ENCODE measurements at regions not wholly inside any gene's neighbourhood (a gene's known extent, or its start where the extent isn't known, plus 50 kb on each side); places are given as distances from the start of the nearest gene placed in this dataset.
"Not testable (repeated sequence)": the region's sequence is repeated elsewhere in the genome, so short reads cannot be mapped to it uniquely, and the experiment has no call there.

DNA sequence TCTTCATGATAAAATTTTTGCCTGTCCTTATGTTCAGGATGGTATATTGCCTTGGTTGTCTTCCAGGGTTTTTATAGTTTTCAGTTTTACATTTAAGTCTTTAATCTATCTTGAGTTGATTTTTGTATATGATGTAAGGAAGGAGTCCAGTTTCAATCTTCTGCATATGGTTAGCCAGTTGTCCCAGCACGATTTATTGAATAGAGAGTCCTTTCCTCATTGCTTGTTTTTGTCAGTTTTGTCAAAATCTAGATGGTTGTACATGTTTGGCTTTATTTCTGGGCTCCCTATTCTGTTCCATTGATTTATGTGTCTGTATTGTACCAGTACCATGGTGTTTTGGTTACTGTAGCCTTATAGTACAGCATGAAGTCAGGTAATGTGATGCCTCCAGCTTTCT is 91.6 kb upstream of the FAM98A start:
- DNase-seq (ENCODE audit: low spot score) = not testable (repeated sequence)

DNA sequence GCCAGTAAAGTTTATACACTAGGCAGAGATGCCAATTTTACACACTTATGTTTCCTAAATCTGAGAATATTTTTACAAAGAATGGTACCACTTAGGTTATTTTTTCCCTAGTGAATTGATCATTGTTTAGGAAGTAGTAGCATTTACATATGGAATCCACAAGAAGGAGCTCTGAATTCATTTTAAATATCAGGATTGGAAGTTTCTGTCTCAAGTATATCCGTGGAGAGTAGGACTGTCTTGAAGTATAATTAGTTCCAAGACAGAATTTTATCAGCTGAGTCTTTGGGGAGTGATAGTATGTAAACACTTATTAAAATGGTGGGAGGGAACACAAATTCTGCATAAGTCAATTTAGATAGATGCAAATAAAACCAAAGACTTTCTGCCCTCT is 82.3 kb upstream of the FAM98A start:
- DNase-seq (ENCODE audit: low spot score) = no peak

DNA sequence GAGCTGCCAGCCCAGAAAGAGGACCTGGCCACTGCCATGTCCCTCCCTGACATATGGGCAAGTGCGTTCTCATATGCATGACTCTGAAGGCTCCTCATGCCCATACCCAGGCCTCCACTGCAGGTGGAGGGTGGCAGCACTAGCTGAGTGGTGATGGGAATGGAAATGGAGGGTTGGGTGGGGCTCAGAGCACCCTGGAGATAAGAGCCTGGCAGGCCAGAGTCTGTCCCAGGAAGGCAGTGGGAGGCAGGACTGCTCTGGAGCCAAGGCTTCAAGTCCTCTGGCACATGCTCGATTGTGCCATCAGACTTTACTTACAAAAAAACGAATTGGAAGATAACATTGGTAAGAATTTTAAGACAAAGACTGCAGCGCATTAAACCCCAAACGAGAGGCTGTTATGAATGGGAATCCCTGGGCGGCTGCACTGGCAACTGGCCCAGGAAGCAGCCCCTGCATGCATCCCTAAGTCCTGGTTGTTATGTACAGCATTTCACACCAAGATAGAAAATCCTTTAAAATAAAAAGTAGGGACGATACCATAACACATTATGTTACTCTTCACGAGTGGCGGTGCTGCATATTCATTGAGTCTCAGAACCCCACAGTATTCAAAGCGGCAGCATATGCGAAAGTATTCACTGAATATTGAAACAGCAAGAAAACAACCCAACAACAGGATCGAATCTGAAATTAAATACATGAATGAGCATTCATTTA is 81.7 kb upstream of the FAM98A start:
- no peak for DNase-seq (ENCODE audit: low spot score)

DNA sequence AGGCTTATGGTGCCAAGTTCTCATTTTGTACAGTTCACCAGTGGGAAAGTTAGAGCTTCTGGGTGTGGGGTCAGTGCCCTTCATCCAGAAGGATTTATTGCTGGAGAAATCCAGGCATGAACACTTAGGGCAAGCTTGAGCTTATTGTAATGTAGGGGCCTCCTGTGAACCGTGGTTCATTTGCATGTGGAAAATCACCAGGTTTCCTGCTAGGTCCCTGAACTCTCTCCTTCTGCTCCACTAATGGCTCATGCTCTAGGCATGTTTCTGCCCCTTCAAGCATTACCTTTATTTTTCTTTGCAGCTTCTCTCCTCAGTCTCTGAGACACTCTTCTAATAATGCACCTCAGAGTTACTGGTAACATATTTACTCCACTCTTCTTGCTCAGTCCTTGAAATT is 79.3 kb upstream of the FAM98A start:
- no peak for DNase-seq (ENCODE audit: low spot score)

DNA sequence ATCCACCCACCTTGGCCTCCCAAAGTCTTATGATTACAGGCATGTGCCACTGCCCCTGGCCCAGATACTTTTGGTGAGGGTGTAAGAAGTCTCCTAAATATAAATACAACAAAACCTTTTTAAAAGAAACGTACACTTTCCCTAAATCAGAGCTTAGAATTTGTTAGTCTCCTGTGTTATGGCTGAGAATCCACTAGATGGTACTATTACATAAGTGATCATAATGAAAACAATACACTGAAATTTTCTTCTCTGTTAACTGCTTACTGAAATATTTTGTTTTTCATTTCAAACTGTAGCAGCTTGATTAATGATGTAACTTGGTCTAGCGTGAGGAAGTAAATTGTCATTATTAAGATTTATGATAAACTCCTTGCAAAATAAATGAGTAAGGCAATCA is 74.8 kb upstream of the FAM98A start:
- no peak for DNase-seq (ENCODE audit: low spot score)

DNA sequence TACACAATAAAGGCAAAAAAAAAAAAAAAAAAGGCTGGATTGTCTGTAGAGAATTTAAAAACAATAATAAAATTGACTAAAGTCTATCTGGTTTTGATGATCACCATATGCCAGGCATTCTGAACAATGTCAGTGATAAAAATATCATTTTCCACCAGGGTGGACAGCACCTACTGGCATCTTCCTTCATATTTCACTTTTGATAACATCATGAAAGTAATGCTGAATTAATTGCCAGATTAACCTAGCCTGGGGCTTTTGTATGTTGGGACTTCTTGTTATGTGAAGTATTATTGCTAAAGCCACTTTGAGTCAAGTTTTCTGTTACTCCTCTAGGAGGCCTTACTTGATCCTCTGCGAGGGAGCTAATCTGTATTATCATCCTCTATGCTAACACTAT is 73.8 kb upstream of the FAM98A start:
- DNase-seq (ENCODE audit: low spot score) = no peak

DNA sequence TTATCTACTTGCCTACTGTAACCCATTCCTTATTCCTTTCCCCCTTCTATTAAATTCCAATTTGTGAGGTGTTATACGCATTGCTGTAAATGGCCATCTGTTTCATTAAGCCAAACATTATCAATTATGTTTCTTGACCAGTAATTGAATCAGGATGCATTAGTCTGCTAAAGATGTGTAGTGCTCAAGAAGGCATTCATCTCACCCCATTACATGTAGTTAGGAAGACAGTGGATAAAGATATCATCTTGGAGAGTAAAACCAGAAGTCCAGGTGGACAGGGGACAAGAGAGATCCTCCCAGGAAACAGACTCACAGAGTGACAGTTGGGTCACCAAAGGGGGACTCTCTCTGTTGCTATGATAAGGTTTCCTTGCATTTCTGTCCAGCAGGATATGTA is 73.3 kb upstream of the FAM98A start:
- DNase-seq (ENCODE audit: low spot score) = no peak

DNA sequence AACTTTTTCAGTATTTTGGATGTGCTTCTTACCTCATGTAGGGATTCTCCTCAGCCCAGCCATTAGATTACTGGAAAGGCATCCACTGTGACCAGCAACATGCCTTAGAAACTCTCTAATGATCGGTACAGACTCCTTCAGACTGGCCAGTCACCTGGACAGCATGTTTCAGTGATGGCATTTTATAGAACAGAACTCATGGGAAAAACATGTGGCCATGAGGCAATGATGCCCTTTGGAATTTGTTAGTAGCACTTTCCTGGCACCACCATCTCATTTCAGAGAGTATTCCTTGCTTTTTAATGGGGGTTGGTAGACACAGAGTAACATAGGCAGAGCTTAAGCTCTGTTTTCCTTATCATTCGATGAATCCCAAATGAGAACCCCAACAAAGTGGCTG is 72.1 kb upstream of the FAM98A start:
- no peak for DNase-seq (ENCODE audit: low spot score)

DNA sequence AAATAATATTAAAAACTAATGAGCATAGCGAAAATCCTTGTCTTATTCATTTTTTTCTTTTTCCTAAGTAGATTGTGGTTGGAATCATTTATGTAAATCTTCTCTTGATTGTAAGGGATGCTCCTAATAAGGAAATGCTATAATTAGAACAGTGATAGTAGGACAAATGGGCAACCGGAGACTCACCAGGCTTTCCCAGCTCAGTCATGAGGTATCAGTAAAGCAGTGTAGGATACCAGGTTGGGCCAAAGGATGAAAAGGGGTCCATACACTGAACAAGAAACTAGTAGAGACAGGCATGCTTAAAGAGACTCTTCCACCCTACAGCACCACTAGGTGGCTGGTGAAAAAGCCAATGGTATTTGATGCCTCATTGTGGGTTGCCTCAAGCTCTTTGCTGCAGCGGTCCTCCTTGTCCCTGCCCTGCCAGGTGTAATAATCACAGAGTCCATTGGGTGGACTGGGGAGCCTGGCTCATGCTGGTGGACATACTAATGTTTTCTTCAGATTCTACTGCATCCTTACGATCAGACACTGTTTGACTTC is 71.4 kb upstream of the FAM98A start:
- DNase-seq (ENCODE audit: low spot score) = no peak

DNA sequence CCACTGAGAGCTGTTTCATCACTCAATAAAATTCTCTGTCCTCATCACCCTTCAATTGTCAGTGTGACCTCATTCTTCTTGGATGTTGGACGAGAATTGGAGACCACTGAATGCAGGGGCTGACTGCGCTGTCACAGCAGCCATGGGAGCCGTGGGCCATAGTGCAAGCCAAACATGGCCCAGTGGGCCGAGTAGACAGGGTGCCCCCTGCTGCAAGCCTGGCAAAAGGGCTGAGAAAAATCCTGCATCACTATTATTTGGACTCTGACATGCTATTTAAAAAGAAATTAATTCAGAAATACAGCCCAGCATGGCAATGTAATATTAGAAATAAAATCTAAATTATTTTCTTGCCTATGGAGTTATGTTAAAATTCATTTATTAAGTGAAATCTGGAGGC is 67.8 kb upstream of the FAM98A start:
- no peak for DNase-seq (ENCODE audit: low spot score)

DNA sequence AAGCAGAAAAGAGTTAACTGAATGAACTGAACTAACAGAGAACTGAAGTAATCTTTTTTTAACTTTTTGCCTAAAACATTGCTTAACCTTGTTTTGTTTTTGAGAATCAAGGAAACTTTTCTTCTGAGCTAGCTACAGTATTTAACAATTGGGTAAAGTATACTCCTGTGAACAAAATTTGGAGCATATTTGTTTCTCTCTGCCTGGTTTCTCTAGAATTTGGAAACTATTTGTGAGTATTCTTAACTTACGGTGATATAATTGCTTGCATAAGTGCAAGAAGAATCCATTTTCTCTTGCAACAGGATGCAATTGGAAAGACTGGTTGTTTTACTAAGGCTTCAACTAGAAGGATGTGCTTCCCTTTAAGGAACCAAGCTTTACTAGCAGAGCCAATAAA is 65.9 kb upstream of the FAM98A start:
- no peak for DNase-seq (ENCODE audit: low spot score)

DNA sequence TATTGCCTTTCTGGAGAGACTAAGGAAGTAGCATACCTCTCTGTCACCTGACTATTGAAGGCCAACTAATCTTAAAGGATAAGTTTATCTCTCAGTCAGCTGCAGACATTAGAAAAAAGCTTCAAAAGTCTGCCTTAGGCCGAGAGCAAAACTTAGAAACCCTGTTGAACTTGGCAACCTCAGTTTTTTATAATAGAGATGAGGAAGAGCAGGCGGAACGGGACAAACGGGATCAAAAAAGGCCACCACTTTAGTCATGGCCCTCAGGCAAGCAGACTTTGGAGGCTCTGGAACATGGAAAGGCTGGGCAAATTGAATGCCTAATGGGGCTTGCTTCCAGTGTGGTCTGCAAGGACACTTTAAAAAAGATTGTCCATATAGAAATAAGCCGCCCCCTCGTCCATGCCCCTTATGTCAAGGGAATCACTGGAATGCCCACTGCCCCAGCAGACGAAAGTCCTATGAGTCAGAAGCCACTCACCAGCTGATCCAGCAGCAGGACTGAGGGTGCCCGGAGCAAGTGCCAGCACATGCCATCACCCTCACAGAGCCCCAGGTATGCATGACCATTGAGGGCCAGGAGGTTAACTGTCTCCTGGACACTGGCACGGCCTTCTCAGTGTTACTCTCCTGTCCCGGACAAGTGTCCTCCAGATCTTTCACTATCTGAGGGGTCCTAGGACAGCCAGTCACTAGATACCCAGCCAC is 61.5 kb upstream of the FAM98A start:
- DNase-seq (ENCODE audit: low spot score) = no peak

DNA sequence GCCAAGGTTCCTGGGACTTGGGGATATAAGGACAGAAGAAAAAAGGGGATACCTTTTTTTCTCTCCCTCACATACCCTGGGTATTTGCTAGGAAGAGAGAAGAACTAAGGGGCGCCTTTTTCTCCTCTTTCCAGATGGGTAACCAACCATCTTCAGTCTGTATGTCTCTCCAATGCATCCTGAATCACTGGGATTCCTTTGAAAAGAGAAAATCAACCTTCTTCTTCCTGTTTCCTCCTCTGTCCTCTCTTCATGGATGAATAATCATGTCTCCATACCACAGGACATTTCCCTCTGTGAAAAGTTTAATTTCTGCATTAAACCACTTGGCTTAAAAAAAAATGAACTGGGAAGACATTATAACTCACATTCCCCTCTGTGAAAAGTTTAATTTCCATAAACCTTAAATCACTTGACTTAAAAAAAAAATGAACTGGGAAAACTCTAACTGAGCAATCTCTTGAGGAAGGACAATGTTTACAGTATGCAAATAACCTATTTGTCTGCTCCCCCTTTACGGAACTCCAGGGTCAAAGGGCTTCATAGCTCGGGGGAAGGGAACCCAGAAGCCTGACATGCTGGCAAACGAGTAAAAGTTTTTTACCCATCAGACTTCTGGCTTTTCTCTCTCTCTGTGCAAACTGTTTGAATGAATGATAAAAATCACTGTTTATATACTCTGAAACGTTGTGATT is 56.7 kb upstream of the FAM98A start:
- DNase-seq (ENCODE audit: low spot score) = no peak

DNA sequence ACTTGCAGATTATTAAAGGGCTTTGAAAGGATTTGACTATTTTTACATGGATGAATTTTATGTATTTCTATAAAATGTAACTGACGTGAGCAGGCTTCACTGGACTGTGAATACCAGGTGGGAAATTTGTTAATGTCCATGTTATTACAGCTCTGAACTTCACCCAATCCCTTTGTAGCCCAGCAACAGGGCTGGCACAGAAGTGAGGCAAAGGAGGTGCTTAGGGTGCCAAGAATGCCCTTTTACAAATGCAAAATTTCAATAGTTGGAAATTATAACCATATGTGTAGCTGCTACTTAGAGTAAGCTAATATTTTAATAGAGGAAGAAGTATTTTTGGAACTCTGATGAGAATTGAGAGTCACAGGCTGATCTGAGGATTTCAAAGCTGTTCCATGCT is 53.7 kb upstream of the FAM98A start:
- no peak for DNase-seq (ENCODE audit: low spot score)

DNA sequence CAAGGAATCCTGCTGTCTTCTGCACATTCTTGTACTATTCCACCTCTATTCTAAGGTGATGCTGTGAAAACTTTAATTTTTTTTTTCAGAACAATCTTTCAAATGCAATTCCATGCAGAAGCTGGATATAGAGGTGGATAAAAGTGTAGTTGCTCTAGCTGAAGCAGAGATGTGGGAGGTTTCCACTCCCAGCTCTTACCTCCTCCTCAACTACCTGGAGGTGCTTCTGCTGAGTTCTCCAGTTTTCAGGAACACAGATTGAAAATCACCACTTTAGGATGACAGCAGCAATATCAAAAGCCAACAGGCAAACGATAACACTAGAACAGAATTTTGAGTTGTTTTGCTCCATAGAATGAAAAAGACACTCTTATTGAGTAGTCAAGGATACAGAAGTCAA is 51.1 kb upstream of the FAM98A start:
- no peak for DNase-seq (ENCODE audit: low spot score)

Data from ecto neural progenitor cell (in vitro differentiated cells).